GM12878 (cell line): ENCODE measurements at regions not wholly inside any gene's neighbourhood (a gene's known extent, or its start where the extent isn't known, plus 50 kb on each side); places are given as distances from the start of the nearest gene placed in this dataset.

Experiments used
- ATAC-seq: fragments of 200-7000 bp; cut with Tn5 transposase; 3 replicates; pipeline ENCODE4 v1.9.1; 2020; ENCODE audit warnings: mild to moderate bottlenecking, moderate library complexity
- BruUV-seq: library from RNA; stranded (reverse); fragments of 400-500 nt; replicated peaks from 2 replicates; lab custom pipeline; 2021; lab: Mats Ljungman, UMichigan
- CTCF ChIA-PET: fragments of 300-600 bp; sonication (Branson Sonifier 250); formaldehyde crosslinking; extraction: SDS; loops from one replicate; lab custom pipeline; 2021; ENCODE audit warnings: inconsistent platforms; lab: Yijun Ruan, JAX
- POLR2A ChIA-PET: fragments of 350-600 bp; formaldehyde crosslinking; extraction: SDS; loops from one replicate; lab custom pipeline; 2021; ENCODE audit warnings: inconsistent platforms; lab: Charles Lee
- RAD21 ChIA-PET: fragments of 300-600 bp; sonication (Branson Sonifier 250); formaldehyde crosslinking; loops from one replicate; lab custom pipeline; 2023; ENCODE audit warnings: antibody characterized with exemption; ENCODE audit not compliant: unreplicated experiment; lab: Charles Lee
- SMC1A ChIA-PET: fragments of 300-600 bp; sonication (Branson Sonifier 250); formaldehyde crosslinking; loops from one replicate; lab custom pipeline; 2023; ENCODE audit not compliant: unreplicated experiment, uncharacterized antibody; lab: Charles Lee
- DNase-seq: peaks from one replicate; pipeline ENCODE4 v3.0.0-alpha.2; 2011; ENCODE audit warnings: low read depth, low spot score
- FAIRE-seq: peaks from 3 replicates; lab custom pipeline; 2011; peaks lifted over from hg19 to GRCh38; lab: Jason Lieb, UNC
- H2AFZ ChIP-seq: 2 replicates; pipeline ENCODE4 v1.6.0; 2011; ENCODE audit warnings: low read depth, low read length, control low read depth; ENCODE audit not compliant: control insufficient read depth
- H3K27ac ChIP-seq: 2 replicates; pipeline ENCODE4 v1.5.1; 2011; ENCODE audit warnings: control low read depth; ENCODE audit not compliant: control insufficient read depth, insufficient read depth
- H3K27me3 ChIP-seq, 2 experiments: replicated peaks in 1 of 2; 2 replicates each; pipeline versions ENCODE4 v1.6.0 to v1.6.1; 2011; ENCODE audit warnings: low read length in 1 of 2; ENCODE audit not compliant: control insufficient read depth in 2 of 2, insufficient read depth in 2 of 2
- H3K36me3 ChIP-seq, 2 experiments: 2 replicates each; pipeline ENCODE4 v1.5.1; 2011; ENCODE audit warnings: low read length in 1 of 2; ENCODE audit not compliant: control insufficient read depth in 2 of 2, insufficient read depth in 2 of 2
- H3K4me1 ChIP-seq: 2 replicates; pipeline ENCODE4 v1.6.1; 2011; ENCODE audit warnings: mild to moderate bottlenecking, low read length, moderate library complexity, mixed read lengths; ENCODE audit not compliant: control insufficient read depth, insufficient read depth
- H3K4me2 ChIP-seq: 2 replicates; pipeline ENCODE4 v1.6.0; 2011; ENCODE audit warnings: control low read depth; ENCODE audit not compliant: control insufficient read depth, insufficient read depth
- H3K4me3 ChIP-seq: fragments of 200-600 bp; sonication (generic); 2 replicates; pipeline ENCODE4 v1.5.1; 2016
- H3K79me2 ChIP-seq: 2 replicates; pipeline ENCODE4 v1.6.0; 2011; ENCODE audit warnings: low read length; ENCODE audit not compliant: control insufficient read depth, insufficient read depth
- H3K9ac ChIP-seq: 2 replicates; pipeline ENCODE4 v1.8.0; 2011; ENCODE audit warnings: low read length, control low read depth, mixed read lengths; ENCODE audit not compliant: control insufficient read depth, insufficient read depth
- H3K9me3 ChIP-seq: replicated peaks from 3 replicates; pipeline ENCODE4 v1.5.1; 2011; ENCODE audit warnings: mild to moderate bottlenecking, low read length; ENCODE audit not compliant: control insufficient read depth, insufficient read depth
- H4K20me1 ChIP-seq: 2 replicates; pipeline ENCODE4 v1.6.0; 2011; ENCODE audit not compliant: control insufficient read depth, insufficient read depth
- ATF7 ChIP-seq: fragments of 450-650 bp; IDR thresholded peaks from 2 replicates; pipeline ENCODE4 v1.6.1; 2016; ENCODE audit warnings: low read depth, mild to moderate bottlenecking
- BACH1 ChIP-seq: fragments of 450-650 bp; IDR thresholded peaks from 2 replicates; pipeline ENCODE4 v1.6.1; 2017; ENCODE audit warnings: mild to moderate bottlenecking, borderline replicate concordance
- BCL11A ChIP-seq: IDR thresholded peaks from 2 replicates; pipeline ENCODE4 v1.6.1; 2011; ENCODE audit warnings: low read depth, low read length
- BMI1 ChIP-seq: fragments of 450-650 bp; IDR thresholded peaks from 2 replicates; pipeline ENCODE4 v1.6.1; 2016; ENCODE audit warnings: mild to moderate bottlenecking, moderate library complexity, borderline replicate concordance
- CBFB ChIP-seq: IDR thresholded peaks from 2 replicates; pipeline ENCODE4 v1.6.1; 2016; ENCODE audit warnings: antibody characterized with exemption, low read depth
- EP300 ChIP-seq, 2 experiments: fragments of 150-350 bp in 1 of 2; IDR thresholded peaks; 2 replicates each; pipeline ENCODE4 v1.6.1; 2011 to 2012; ENCODE audit warnings: low read depth in 2 of 2, low read length in 2 of 2, borderline replicate concordance in 1 of 2, improper control_type of control experiment in 1 of 2, inconsistent platforms in 1 of 2; ENCODE audit not compliant: control insufficient read depth in 1 of 2
- HDAC6 ChIP-seq: fragments of 200-600 bp; sonication (generic); IDR thresholded peaks from one replicate; pipeline ENCODE4 v1.8.0; 2017; ENCODE audit warnings: antibody characterized with exemption; ENCODE audit not compliant: unreplicated experiment
- JUND ChIP-seq: IDR thresholded peaks from 2 replicates; pipeline ENCODE4 v1.6.1; 2012; ENCODE audit warnings: low read depth, mild to moderate bottlenecking, low read length, improper control_type of control experiment, moderate library complexity
- MEF2B ChIP-seq: fragments of 450-650 bp; IDR thresholded peaks from 2 replicates; pipeline ENCODE4 v1.6.1; 2018; ENCODE audit warnings: mild to moderate bottlenecking, moderate library complexity; ENCODE audit not compliant: partially characterized antibody, poor library complexity, severe bottlenecking
- NFIC ChIP-seq: IDR thresholded peaks from 2 replicates; pipeline ENCODE4 v1.6.1; 2012; ENCODE audit warnings: low read depth, mild to moderate bottlenecking, inconsistent platforms, low read length, moderate library complexity
- NFXL1 ChIP-seq: fragments of 450-650 bp; IDR thresholded peaks from 2 replicates; pipeline ENCODE4 v1.6.1; 2017; ENCODE audit warnings: antibody characterized with exemption, mild to moderate bottlenecking, borderline replicate concordance
- NFYB ChIP-seq: IDR thresholded peaks from 2 replicates; pipeline ENCODE4 v1.6.1; 2011; ENCODE audit warnings: low read depth, mild to moderate bottlenecking, low read length, improper control_type of control experiment, moderate library complexity; ENCODE audit not compliant: insufficient read depth
- NR2F1 ChIP-seq: fragments of 450-650 bp; conservative IDR thresholded peaks from 2 replicates; pipeline ENCODE4 v1.6.1; 2017; ENCODE audit warnings: mild to moderate bottlenecking
- PAX5 ChIP-seq: IDR thresholded peaks from 2 replicates; pipeline ENCODE4 v1.6.1; 2011; ENCODE audit warnings: low read depth, low read length, borderline replicate concordance
- PML ChIP-seq: IDR thresholded peaks from 2 replicates; pipeline ENCODE4 v1.6.1; 2012; ENCODE audit warnings: low read length, inconsistent platforms
- POLR2AphosphoS5 ChIP-seq: IDR thresholded peaks from 2 replicates; pipeline ENCODE4 v1.6.1; 2011; ENCODE audit warnings: mild to moderate bottlenecking, low read length, inconsistent platforms
- RAD51 ChIP-seq: fragments of 450-650 bp; IDR thresholded peaks from 2 replicates; pipeline ENCODE4 v1.6.1; 2016; ENCODE audit warnings: moderate library complexity, mild to moderate bottlenecking, inconsistent platforms
- SUPT20H ChIP-seq: IDR thresholded peaks from 2 replicates; pipeline ENCODE4 v1.6.1; 2011; ENCODE audit warnings: low read depth, mild to moderate bottlenecking, low read length, moderate library complexity, borderline replicate concordance; ENCODE audit not compliant: control insufficient read depth
- ZBED1 ChIP-seq: IDR thresholded peaks from 2 replicates; pipeline ENCODE4 v1.6.1; 2016; ENCODE audit warnings: borderline replicate concordance
- ZNF217 ChIP-seq: fragments of 450-650 bp; IDR thresholded peaks from 2 replicates; pipeline ENCODE4 v1.6.1; 2017; ENCODE audit warnings: antibody characterized with exemption, mild to moderate bottlenecking
- ZNF24 ChIP-seq: fragments of 450-650 bp; IDR thresholded peaks from 2 replicates; pipeline ENCODE4 v1.6.1; 2017; ENCODE audit warnings: antibody characterized with exemption, mild to moderate bottlenecking
- ZNF384 ChIP-seq: IDR thresholded peaks from 2 replicates; pipeline ENCODE4 v1.6.1; 2012; ENCODE audit warnings: low read depth, mild to moderate bottlenecking, low read length, improper control_type of control experiment, borderline replicate concordance
- WGBS: methylation state at CpG from one replicate; pipeline ENCODE4 v1.1.6; 2016; ENCODE audit warnings: low lambda C conversion rate; ENCODE audit not compliant: insufficient replicate concordance, insufficient coverage; ENCODE audit errors: missing lambda C conversion rate; 5-methylcytosine and 5-hydroxymethylcytosine counted together
- in situ Hi-C: fragments of 300-500 bp; cut with MboI; formaldehyde crosslinking; loops from 9 replicates; pipeline ENCODE4 v1.14.3; 2018; ENCODE audit warnings: mixed read lengths
- intact Hi-C: fragments of 100-400 bp; cut with micrococcal nuclease; formaldehyde crosslinking; loops from one replicate; pipeline ENCODE4 v1.14.2; 2022; ENCODE audit not compliant: unreplicated experiment
- TF ChIP-seq, protein P1 (sequence below): fragments of 450-650 bp; IDR thresholded peaks from 2 replicates; pipeline ENCODE4 v1.6.1; 2017; ENCODE audit warnings: low read depth, mild to moderate bottlenecking, moderate library complexity

DNA sequence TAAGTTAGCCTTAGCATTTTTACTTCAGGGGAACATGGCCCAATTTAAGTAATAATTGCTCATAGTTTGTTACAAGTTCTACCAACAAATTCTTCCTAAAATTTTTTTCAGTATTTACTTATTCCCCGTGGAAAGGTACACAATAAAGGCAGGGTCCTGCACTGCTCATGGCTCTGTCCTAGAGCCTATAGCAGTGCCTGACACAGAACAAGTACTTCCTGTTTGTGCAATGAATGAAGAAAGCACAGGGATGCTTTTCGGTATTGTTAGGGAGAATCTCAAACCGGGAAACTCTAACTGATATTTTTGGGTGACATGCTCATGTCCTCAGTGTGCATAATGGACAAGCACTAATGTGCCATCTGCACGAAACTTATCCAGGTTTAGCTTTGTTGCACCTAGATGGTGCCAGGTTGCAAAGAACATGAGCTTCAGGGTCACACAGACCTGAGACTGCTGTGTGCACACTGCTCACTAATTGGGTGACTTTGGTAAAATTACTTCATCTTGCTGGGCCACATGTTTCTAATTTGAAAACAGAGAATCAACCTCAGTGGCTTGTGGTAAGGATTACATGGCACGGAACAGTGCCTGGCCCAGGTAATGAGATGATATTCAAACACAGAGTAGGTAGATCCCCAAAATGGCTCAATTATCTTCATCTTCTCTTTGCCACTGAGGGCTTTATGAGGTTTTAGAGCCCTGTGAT, 175.8 kb upstream of the NPY2R start:
- Histone ChIP-seq H3K79me2 (no peaks in the 10 kb centered on the region), H3K4me3 (no peak overlapping the region), H2AFZ (no peak overlapping the region), H4K20me1 (no peaks in the 10 kb centered on the region), H3K9me3 (no peaks in the 10 kb centered on the region), H3K27me3 (no peaks in the 10 kb centered on the region; a peak in 1 of 4 replicates), H3K4me2 (0 out of 2 replicates have a peak overlapping the region, but pooled peaks have one; percentile 33), H3K36me3 (no peaks in the 10 kb centered on the region), H3K27ac (no peak overlapping the region), H3K9ac (no peak overlapping the region), H3K4me1 (no peaks in the 10 kb centered on the region)
- in situ Hi-C loops = no loop called here
- CTCF ChIA-PET = no interaction called here
- no peak for FAIRE-seq
- 37% methylated on average over 5 of the region's 5 CpGs for WGBS
- intact Hi-C loops = loop anchor here (2.0 kb wide), 1 partner anchor 48 kb away; no protein-coding TSS in a partner anchor
- POLR2A ChIA-PET = no interaction called here
- RAD21 ChIA-PET = no interaction called here
- peak; percentile 63 for DNase-seq
- SMC1A ChIA-PET = no interaction called here
- peak; percentile 98 for ATAC-seq
- BruUV-seq = no TSS peak
- 0 out of 2 replicates have a peak, but pooled peaks have one; percentile 11 for TF ChIP-seq RAD51
- TF ChIP-seq NR2F1 = peak; percentile 74
- TF ChIP-seq NFYB = no peak
- peak; percentile 42; the same call in 1 of the 2 replicates for TF ChIP-seq ZNF384
- TF ChIP-seq ATF7 = peak; percentile 93
- TF ChIP-seq ZBED1 = no peak
- TF ChIP-seq NFIC = peak; percentile 61
- TF ChIP-seq CBFB = peak; percentile 58; the same call in 1 of the 2 replicates
- TF ChIP-seq MEF2B = peak; percentile 91
- TF ChIP-seq ZNF24 = 0 out of 2 replicates have a peak, but pooled peaks have one; percentile 13
- peak; percentile 69; the same call in 1 of the 2 replicates for TF ChIP-seq BACH1
- TF ChIP-seq EP300 (IDR thresholded peaks at IDR 0.05; ENCODE audit: borderline replicate concordance in 1 of 2, control insufficient read depth in 1 of 2, low read depth in 2 of 2, low read length in 2 of 2) = peak; percentile 74 to 86; a peak in 3 of 4 replicates
- TF ChIP-seq HDAC6 = no peak
- TF ChIP-seq, protein P1, sequence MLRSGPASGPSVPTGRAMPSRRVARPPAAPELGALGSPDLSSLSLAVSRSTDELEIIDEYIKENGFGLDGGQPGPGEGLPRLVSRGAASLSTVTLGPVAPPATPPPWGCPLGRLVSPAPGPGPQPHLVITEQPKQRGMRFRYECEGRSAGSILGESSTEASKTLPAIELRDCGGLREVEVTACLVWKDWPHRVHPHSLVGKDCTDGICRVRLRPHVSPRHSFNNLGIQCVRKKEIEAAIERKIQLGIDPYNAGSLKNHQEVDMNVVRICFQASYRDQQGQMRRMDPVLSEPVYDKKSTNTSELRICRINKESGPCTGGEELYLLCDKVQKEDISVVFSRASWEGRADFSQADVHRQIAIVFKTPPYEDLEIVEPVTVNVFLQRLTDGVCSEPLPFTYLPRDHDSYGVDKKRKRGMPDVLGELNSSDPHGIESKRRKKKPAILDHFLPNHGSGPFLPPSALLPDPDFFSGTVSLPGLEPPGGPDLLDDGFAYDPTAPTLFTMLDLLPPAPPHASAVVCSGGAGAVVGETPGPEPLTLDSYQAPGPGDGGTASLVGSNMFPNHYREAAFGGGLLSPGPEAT = peak; percentile 41; the same call in 1 of the 2 replicates
- no peak; the same call in 1 of the 2 replicates for TF ChIP-seq ZNF217
- no peak for TF ChIP-seq NFXL1
- TF ChIP-seq JUND = 0 out of 2 replicates have a peak, but pooled peaks have one; percentile 50
- no peak for TF ChIP-seq PML
- TF ChIP-seq BMI1 = peak; percentile 66
- TF ChIP-seq PAX5 = peak; percentile 75
- TF ChIP-seq SUPT20H = no peak
- peak; percentile 99 for TF ChIP-seq BCL11A
- no peak for TF ChIP-seq POLR2AphosphoS5
